Skeletal muscle tissue (tissue), 3 donors: ENCODE measurements at regions not wholly inside any gene's neighbourhood (a gene's known extent, or its start where the extent isn't known, plus 50 kb on each side); places are given as distances from the start of the nearest gene placed in this dataset.

Source experiments
- H3K27ac ChIP-seq: one replicate; pipeline ENCODE4 v1.7.0; 2013; ENCODE audit warnings: mild to moderate bottlenecking, low read depth, low read length, inconsistent platforms
- H3K27me3 ChIP-seq, 3 donors: one replicate each; pipeline ENCODE4 v1.7.0; 2013; ENCODE audit warnings: low read length in 3 of 3; ENCODE audit not compliant: control insufficient read depth in 3 of 3, insufficient read depth in 3 of 3
- H3K36me3 ChIP-seq, 3 donors: one replicate each; pipeline ENCODE4 v1.7.0; 2013; ENCODE audit warnings: low read length in 3 of 3; ENCODE audit not compliant: control insufficient read depth in 3 of 3, insufficient read depth in 3 of 3
- H3K4me1 ChIP-seq, 3 donors: one replicate each; pipeline ENCODE4 v1.7.0; 2013; ENCODE audit warnings: low read length in 3 of 3, mild to moderate bottlenecking in 3 of 3; ENCODE audit not compliant: control insufficient read depth in 3 of 3, insufficient read depth in 3 of 3
- H3K4me3 ChIP-seq, 3 donors: one replicate each; pipeline ENCODE4 v1.7.0; 2013; ENCODE audit warnings: low read length in 3 of 3
- H3K9ac ChIP-seq, 3 donors: one replicate each; pipeline ENCODE4 v1.7.0; 2013; ENCODE audit warnings: low read length in 3 of 3, mild to moderate bottlenecking in 3 of 3, moderate library complexity in 2 of 3, low read depth in 1 of 3
- H3K9me3 ChIP-seq, 3 donors: one replicate each; pipeline ENCODE4 v1.7.0; 2013; ENCODE audit warnings: low read length in 3 of 3; ENCODE audit not compliant: control insufficient read depth in 3 of 3
- donor health status: Osteomylitis.

DNA sequence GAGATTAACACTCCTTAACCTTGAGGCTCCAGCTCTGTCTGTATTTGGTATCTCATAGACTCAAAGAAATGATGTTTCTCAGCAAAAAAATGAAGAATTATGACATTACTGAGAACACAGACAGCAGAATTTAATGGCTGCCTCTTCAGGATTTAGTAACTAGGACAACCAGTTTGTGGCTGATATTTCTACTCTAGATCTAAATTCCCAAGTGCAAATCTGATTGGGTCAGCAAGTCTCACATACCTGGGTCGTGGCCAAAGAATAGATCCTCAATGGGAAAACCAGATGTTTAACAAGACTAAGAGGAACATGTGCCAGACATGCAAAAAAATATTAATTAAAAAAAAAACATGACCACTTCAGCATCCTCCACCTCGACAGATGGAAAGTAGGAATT is 608.9 kb downstream of the DTWD2 start:
- Histone ChIP-seq H3K9me3 (no peaks in the 10 kb centered on the region), H3K27ac (no peak overlapping the region), H3K36me3 (no peaks in the 10 kb centered on the region), H3K9ac (no peak overlapping the region), H3K4me3 (no peak overlapping the region), H3K4me1 (no peaks in the 10 kb centered on the region), H3K27me3 (no peaks in the 10 kb centered on the region)

DNA sequence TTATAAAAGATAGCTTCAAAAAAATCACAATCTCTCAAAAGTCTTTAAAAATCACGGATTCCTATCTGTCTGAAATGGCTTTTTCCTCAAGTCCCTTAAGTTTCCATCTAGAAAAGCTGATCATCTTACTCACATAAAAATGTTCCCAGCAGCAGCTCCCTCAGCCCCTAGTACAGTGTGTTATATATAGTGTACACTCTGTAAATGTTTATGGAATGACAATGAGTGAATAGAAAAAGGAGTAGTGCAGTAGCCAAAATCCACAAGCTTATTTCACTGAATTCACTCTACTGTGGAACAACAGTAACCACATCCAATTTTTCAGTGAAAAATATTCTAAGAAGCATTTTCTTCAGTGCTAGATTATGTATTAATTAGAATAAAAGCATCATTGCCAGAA is 609.4 kb downstream of the DTWD2 start:
- Histone ChIP-seq H3K4me1 (no peaks in the 10 kb centered on the region), H3K4me3 (no peak overlapping the region), H3K27ac (no peak overlapping the region), H3K27me3 (no peaks in the 10 kb centered on the region), H3K9ac (no peak overlapping the region), H3K36me3 (no peaks in the 10 kb centered on the region), H3K9me3 (no peaks in the 10 kb centered on the region)

DNA sequence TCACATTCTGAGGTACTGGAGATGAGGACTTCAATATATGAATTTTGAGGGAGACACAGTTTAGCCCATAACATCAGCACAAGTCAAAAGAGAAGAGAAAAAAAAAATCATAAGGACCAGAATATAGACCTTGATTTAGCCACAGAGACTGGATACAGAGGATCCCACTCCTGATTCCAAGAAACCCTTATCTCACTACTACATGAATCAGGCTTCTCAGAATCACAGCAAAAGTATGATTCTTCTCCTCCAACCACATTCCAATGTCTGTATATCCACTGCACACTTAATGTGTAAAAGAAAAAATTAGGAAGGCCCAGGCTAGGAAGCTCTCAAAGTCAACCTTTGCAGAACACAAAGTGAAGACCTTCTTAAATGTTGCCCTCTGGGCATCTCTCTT is 610.9 kb downstream of the DTWD2 start:
- H3K27me3 ChIP-seq = no peaks in the 10 kb centered on the region
- H3K36me3 ChIP-seq = no peaks in the 10 kb centered on the region
- H3K9ac ChIP-seq = no peak overlapping the region
- no peaks in the 10 kb centered on the region for H3K4me1 ChIP-seq
- no peaks in the 10 kb centered on the region for H3K9me3 ChIP-seq
- no peak overlapping the region for H3K27ac ChIP-seq
- no peak overlapping the region for H3K4me3 ChIP-seq

GRCh38 chr5:118371973-118372831 is 616.1 kb downstream of the DTWD2 start:
- Histone ChIP-seq H3K4me3 (no peak overlapping the region), H3K27ac (no peak overlapping the region), H3K36me3 (no peaks in the 10 kb centered on the region), H3K9me3 (no peaks in the 10 kb centered on the region), H3K9ac (no peak overlapping the region), H3K4me1 (no peaks in the 10 kb centered on the region), H3K27me3 (no peaks in the 10 kb centered on the region)

DNA sequence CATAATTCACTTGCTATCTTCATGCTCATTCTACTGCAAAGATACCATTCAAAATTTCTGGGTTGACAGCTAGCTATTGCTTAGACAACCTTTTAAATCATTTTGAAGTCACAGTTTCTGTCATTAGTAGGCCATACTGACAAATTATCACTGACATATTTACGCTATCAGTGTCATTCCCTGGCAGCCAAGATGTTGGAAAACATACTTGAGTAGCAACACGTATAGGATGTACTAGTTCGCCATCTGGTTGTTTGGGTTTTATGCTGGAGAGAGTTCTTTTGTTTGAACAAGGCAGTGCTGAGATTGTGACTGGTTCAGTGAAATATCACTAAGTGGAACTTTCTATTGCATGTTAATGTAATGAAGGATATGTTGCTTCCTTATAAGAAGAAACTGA is 621.9 kb downstream of the DTWD2 start:
- no peaks in the 10 kb centered on the region for H3K9me3 ChIP-seq
- no peaks in the 10 kb centered on the region for H3K27me3 ChIP-seq
- no peak overlapping the region for H3K4me3 ChIP-seq
- H3K4me1 ChIP-seq = no peaks in the 10 kb centered on the region
- no peak overlapping the region for H3K9ac ChIP-seq
- no peak overlapping the region for H3K27ac ChIP-seq
- H3K36me3 ChIP-seq = no peaks in the 10 kb centered on the region

GRCh38 chr5:118365718-118366117 is 622.6 kb downstream of the DTWD2 start:
- H3K36me3 ChIP-seq = no peaks in the 10 kb centered on the region

GRCh38 chr5:118354797-118355196 is 633.5 kb downstream of the DTWD2 start:
- Histone ChIP-seq H3K9ac (no peak overlapping the region), H3K4me1 (no peaks in the 10 kb centered on the region), H3K27ac (no peak overlapping the region), H3K9me3 (no peaks in the 10 kb centered on the region), H3K4me3 (no peak overlapping the region), H3K27me3 (no peaks in the 10 kb centered on the region), H3K36me3 (no peaks in the 10 kb centered on the region)

More at GRCh38 chr5:118365718-118366117, 622.6 kb downstream of the DTWD2 start:
- H3K4me1 ChIP-seq = no peaks in the 10 kb centered on the region
- H3K9ac ChIP-seq = no peak overlapping the region
- H3K27ac ChIP-seq = no peak overlapping the region
- H3K9me3 ChIP-seq = no peaks in the 10 kb centered on the region
- no peaks in the 10 kb centered on the region for H3K27me3 ChIP-seq
- H3K4me3 ChIP-seq = no peak overlapping the region

DNA sequence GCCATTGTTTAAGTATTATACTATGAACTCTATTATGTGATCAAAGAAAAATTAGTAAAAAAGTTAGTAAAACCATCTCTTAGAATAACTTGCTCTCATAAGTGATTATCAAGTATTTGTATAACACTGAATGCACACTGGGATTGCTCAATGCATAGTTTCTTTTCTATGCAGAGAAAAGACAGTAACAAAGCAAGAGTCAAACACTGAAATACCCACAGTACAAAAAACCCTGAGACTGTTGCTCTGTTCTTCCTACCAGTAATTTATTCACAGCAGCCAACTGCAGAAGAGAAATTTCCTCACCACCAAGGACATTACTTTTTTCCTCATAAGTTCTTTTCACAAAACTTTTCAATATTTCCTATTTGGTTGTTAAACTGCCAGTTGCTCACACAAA is 634.4 kb downstream of the DTWD2 start:
- no peaks in the 10 kb centered on the region for H3K27me3 ChIP-seq
- no peak overlapping the region for H3K27ac ChIP-seq
- H3K9me3 ChIP-seq = no peaks in the 10 kb centered on the region
- H3K4me1 ChIP-seq = no peaks in the 10 kb centered on the region
- H3K9ac ChIP-seq = no peak overlapping the region
- no peak overlapping the region for H3K4me3 ChIP-seq
- H3K36me3 ChIP-seq = no peaks in the 10 kb centered on the region

GRCh38 chr5:118336468-118336867 is 651.9 kb downstream of the DTWD2 start:
- Histone ChIP-seq H3K9ac (no peak overlapping the region), H3K4me3 (no peak overlapping the region), H3K27me3 (no peaks in the 10 kb centered on the region), H3K9me3 (no peaks in the 10 kb centered on the region), H3K4me1 (no peaks in the 10 kb centered on the region), H3K27ac (no peak overlapping the region), H3K36me3 (no peaks in the 10 kb centered on the region)

GRCh38 chr5:118327389-118327788 is 661.0 kb downstream of the DTWD2 start:
- H3K36me3 ChIP-seq = no peaks in the 10 kb centered on the region
- H3K27ac ChIP-seq = no peak overlapping the region
- H3K4me1 ChIP-seq = no peaks in the 10 kb centered on the region
- no peaks in the 10 kb centered on the region for H3K27me3 ChIP-seq
- no peaks in the 10 kb centered on the region for H3K9me3 ChIP-seq
- no peak overlapping the region for H3K9ac ChIP-seq
- H3K4me3 ChIP-seq = no peak overlapping the region
